ENCODE measurements at regions not wholly inside any gene's neighbourhood (a gene's known extent, or its start where the extent isn't known, plus 50 kb on each side); places are given as distances from the start of the nearest gene placed in this dataset.

- H3K4me2 ChIP-seq (ENCODE audit: insufficient read depth, low read length) = no peak overlapping the region; the same call in 1 of the 2 replicates
- DNase-seq (ENCODE audit: extremely low read depth in 1 of 4, low spot score in 3 of 4) (no peak), FAIRE-seq (no peak), ATAC-seq (no peak)
- H3K36me3 ChIP-seq (ENCODE audit: control insufficient read depth, insufficient read depth, low read length) = no peaks in the 10 kb centered on the region
- H3K79me2 ChIP-seq (ENCODE audit: control insufficient read depth, insufficient read depth, low read length) = no peaks in the 10 kb centered on the region
- 16% methylated on average over 10 of the region's 10 CpGs for WGBS (ENCODE audit: insufficient coverage, low coverage, missing lambda C conversion rate)
- no peaks in the 10 kb centered on the region for H4K20me1 ChIP-seq (replicated peaks; ENCODE audit: control insufficient read depth, insufficient read depth, low read length)
- intact Hi-C loops (cut with micrococcal nuclease) = no loop called here
- H3K9me3 ChIP-seq (replicated peaks; ENCODE audit: control insufficient read depth, insufficient read depth, low read depth, low read length) = no peaks in the 10 kb centered on the region
- no peak overlapping the region for H3K27ac ChIP-seq (ENCODE audit: extremely low read depth, low read depth, low read length)
- ChIA-PET POLR2A (interaction anchor here (0.8 kb wide), 1 partner anchor 277 kb away, joined by 3 read pairs; no protein-coding TSS in a partner anchor), CTCF (ENCODE audit: low intra/inter-chr PET ratio) (no interaction called here)
- in situ Hi-C loops (cut with MboI) = no loop called here
- H3K4me3 ChIP-seq = no peak overlapping the region
- H2AFZ ChIP-seq (ENCODE audit: low read depth, low read length) = peak overlapping the region; percentile 72; the same call in 1 of the 2 replicates
- BruUV-seq (replicated peaks) = no TSS peak
- H3K9ac ChIP-seq (ENCODE audit: insufficient read depth in 1 of 2, low read depth in 2 of 2, low read length in 2 of 2) = no peak overlapping the region
- H3K27me3 ChIP-seq (ENCODE audit: control insufficient read depth in 2 of 2, insufficient read depth in 2 of 2, low read length in 2 of 2) = no peaks in the 10 kb centered on the region
- no peaks in the 10 kb centered on the region for H3K9me1 ChIP-seq (ENCODE audit: control insufficient read depth, insufficient read depth, low read length)
- H3K4me1 ChIP-seq (replicated peaks in 1 of 2; ENCODE audit: control insufficient read depth in 2 of 2, insufficient read depth in 2 of 2, low read length in 2 of 2) = no peaks in the 10 kb centered on the region; a peak in 1 of 5 replicates
- TF ChIP-seq ESRRA (IDR thresholded peaks at IDR 0.05; ENCODE audit: borderline replicate concordance, low read depth) = peak; percentile 14; the same call in 1 of the 2 replicates
- TF ChIP-seq ZBTB12 (CRISPR knock-in tag; IDR thresholded peaks at IDR 0.05) = no peak
- TF ChIP-seq HDAC1 (IDR thresholded peaks at IDR 0.05) = no peak
- no peak for TF ChIP-seq ETS2 (tag; IDR thresholded peaks at IDR 0.05; ENCODE audit: borderline replicate concordance, poor library complexity, severe bottlenecking)
- TF ChIP-seq PHF20 (IDR thresholded peaks at IDR 0.05; ENCODE audit: partially characterized antibody) = no peak
- TF ChIP-seq ZNF507 (tag; conservative IDR thresholded peaks at IDR 0.05) = no peak
- TF ChIP-seq ZC3H8 (IDR thresholded peaks at IDR 0.05) = no peak
- TF ChIP-seq ZNF766 (CRISPR knock-in tag; conservative IDR thresholded peaks at IDR 0.05) = peak; percentile 62; the same call in 1 of the 2 replicates
- TF ChIP-seq HLTF (IDR thresholded peaks at IDR 0.05) = no peak
- TF ChIP-seq KAT8 (IDR thresholded peaks at IDR 0.05; ENCODE audit: low read depth) = no peak
- no peak for TF ChIP-seq NFATC3 (IDR thresholded peaks at IDR 0.05)
- TF ChIP-seq CHD2 (IDR thresholded peaks at IDR 0.05; ENCODE audit: low read depth, low read length) = no peak
- TF ChIP-seq CEBPG (CRISPR knock-in tag; IDR thresholded peaks at IDR 0.05) = peak; percentile 82
- peak; percentile 91 to 99 for TF ChIP-seq CEBPG (tag; conservative IDR thresholded peaks at IDR 0.05 in 1 of 2, IDR thresholded peaks at IDR 0.05 in 1 of 2)
- peak; percentile 99 for TF ChIP-seq CEBPB (tag; IDR thresholded peaks at IDR 0.05)
- no peak for TF ChIP-seq GATAD2A (IDR thresholded peaks at IDR 0.05)
- TF ChIP-seq, protein P1, sequence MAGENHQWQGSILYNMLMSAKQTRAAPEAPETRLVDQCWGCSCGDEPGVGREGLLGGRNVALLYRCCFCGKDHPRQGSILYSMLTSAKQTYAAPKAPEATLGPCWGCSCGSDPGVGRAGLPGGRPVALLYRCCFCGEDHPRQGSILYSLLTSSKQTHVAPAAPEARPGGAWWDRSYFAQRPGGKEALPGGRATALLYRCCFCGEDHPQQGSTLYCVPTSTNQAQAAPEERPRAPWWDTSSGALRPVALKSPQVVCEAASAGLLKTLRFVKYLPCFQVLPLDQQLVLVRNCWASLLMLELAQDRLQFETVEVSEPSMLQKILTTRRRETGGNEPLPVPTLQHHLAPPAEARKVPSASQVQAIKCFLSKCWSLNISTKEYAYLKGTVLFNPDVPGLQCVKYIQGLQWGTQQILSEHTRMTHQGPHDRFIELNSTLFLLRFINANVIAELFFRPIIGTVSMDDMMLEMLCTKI (IDR thresholded peaks at IDR 0.05; ENCODE audit: partially characterized antibody) = no peak
- no peak for TF ChIP-seq MCM7 (IDR thresholded peaks at IDR 0.05)
- no peak for TF ChIP-seq MCM5 (IDR thresholded peaks at IDR 0.05; ENCODE audit: low read depth)
- TF ChIP-seq IRF9 (tag; IDR thresholded peaks at IDR 0.05) = peak; percentile 63; the same call in 1 of the 2 replicates
- TF ChIP-seq, protein P2, sequence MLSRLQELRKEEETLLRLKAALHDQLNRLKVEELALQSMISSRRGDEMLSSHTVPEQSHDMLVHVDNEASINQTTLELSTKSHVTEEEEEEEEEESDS (CRISPR knock-in tag; IDR thresholded peaks at IDR 0.05) = no peak
Measured at GRCh38 chr18:55830544-55830943, 242.6 kb upstream of the TCF4 start.
